ENCODE measurements at regions not wholly inside any gene's neighbourhood (a gene's known extent, or its start where the extent isn't known, plus 50 kb on each side); places are given as distances from the start of the nearest gene placed in this dataset.

DNA sequence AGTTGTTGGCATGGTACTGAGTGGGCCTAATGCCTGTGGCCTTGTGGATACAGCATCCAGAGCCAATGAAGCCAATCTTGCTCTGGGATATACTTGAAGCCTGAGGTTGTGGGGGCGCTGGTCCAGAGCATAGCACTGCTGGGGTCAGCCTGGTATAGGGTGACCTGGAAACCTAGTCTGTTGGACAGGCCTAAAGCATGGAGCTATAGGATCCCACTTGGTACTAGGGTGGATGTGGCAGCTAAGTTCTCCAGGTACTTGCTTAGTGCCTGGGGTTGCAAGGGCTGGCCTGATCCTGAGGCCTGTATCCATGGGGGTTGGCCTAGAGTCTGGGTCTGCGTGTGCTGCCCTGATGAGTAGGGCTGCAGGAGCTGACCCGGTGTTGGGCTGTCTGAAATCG is 1168.2 kb upstream of the C9orf72 start:
- TF ChIP-seq EZH2phosphoT487 (IDR thresholded peaks at IDR 0.05; ENCODE audit: low read length): no peak
- TF ChIP-seq, protein P1, sequence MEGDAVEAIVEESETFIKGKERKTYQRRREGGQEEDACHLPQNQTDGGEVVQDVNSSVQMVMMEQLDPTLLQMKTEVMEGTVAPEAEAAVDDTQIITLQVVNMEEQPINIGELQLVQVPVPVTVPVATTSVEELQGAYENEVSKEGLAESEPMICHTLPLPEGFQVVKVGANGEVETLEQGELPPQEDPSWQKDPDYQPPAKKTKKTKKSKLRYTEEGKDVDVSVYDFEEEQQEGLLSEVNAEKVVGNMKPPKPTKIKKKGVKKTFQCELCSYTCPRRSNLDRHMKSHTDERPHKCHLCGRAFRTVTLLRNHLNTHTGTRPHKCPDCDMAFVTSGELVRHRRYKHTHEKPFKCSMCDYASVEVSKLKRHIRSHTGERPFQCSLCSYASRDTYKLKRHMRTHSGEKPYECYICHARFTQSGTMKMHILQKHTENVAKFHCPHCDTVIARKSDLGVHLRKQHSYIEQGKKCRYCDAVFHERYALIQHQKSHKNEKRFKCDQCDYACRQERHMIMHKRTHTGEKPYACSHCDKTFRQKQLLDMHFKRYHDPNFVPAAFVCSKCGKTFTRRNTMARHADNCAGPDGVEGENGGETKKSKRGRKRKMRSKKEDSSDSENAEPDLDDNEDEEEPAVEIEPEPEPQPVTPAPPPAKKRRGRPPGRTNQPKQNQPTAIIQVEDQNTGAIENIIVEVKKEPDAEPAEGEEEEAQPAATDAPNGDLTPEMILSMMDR (IDR thresholded peaks at IDR 0.05; ENCODE audit: low read length): no peak
